ENCODE measurements at regions not wholly inside any gene's neighbourhood (a gene's known extent, or its start where the extent isn't known, plus 50 kb on each side); places are given as distances from the start of the nearest gene placed in this dataset.

DNA sequence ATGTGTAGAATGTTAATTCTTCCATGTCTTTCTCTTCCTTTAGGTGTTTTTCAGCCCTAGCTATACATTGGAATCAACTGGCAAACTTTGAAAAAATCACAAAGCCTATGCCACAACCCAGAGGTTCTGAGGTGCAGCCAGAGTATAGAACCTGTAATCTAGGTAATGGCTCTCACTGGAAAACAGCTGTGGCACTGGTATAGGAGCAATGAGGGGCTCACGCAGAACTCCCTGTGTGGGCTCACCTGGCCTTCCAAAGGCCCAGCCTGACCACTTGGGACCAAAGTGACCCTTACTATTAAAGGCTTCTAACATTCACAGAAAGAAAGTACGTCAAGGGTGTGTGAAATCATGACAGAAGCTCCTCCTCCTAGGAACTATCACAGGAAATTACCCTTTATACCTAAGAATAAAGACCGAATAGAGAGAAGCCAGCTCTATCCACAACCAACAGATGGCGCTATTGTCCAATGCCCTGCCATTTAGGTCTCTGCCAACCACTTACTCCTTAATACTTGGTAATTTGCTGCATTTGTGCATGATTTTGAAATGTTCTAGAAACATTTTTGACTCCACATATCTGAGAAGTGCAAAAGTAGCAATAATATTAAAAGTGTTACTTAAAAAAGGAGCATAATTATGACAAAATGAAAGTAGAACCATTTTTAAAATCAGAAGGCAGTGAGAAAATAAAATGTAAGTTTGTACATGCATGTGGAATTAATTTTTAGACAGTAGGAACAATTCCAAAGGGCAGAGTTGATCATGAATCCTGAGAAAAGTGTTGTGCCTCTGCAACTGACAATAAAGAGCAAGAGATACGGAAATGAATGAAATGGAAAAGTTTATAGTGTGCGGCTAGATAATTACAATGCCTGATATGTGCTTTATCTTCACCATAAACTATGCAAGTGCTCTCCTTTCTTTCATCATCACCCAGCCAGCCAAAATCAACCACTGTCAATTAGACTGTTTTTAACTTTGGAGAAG is 93.1 kb upstream of the HAO2 start:
- TF ChIP-seq RAD21 (IDR thresholded peaks at IDR 0.05; ENCODE audit: low read depth), result peak; percentile 74
- TF ChIP-seq, protein P1, sequence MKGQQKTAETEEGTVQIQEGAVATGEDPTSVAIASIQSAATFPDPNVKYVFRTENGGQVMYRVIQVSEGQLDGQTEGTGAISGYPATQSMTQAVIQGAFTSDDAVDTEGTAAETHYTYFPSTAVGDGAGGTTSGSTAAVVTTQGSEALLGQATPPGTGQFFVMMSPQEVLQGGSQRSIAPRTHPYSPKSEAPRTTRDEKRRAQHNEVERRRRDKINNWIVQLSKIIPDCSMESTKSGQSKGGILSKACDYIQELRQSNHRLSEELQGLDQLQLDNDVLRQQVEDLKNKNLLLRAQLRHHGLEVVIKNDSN (IDR thresholded peaks at IDR 0.05), result no peak
- no peak for TF ChIP-seq EP300 (IDR thresholded peaks at IDR 0.05; ENCODE audit: borderline replicate concordance)
- no peak for TF ChIP-seq ZBTB7A (IDR thresholded peaks at IDR 0.05; ENCODE audit: low read depth)
- TF ChIP-seq, protein P2, sequence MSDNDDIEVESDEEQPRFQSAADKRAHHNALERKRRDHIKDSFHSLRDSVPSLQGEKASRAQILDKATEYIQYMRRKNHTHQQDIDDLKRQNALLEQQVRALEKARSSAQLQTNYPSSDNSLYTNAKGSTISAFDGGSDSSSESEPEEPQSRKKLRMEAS (IDR thresholded peaks at IDR 0.05), result no peak

DNA sequence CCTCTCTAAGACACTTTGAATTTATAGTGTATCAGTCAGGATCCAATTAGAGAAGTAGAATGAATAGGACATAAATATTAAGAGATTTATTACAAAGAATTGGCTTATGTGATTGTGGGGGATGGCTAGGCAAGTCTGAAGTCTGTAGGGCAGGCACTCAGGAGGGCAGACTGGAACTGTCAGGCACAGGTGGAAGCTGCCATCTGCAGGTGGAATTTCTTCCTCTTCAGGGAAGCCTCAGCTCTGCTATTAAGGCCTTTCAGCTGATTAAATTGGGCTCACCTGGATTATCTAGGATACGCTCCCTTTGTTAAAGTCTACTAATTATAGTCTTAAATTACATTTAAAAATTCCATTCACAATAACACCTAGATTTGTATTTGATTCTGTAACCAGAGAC is 92.0 kb upstream of the HAO2 start:
- peak; percentile 73 for TF ChIP-seq RAD21 (IDR thresholded peaks at IDR 0.05; ENCODE audit: low read depth)
- no peak for TF ChIP-seq EP300 (IDR thresholded peaks at IDR 0.05; ENCODE audit: borderline replicate concordance)
- TF ChIP-seq, protein P2 (IDR thresholded peaks at IDR 0.05), result no peak
- no peak for TF ChIP-seq EGR1 (IDR thresholded peaks at IDR 0.05)
- no peak for TF ChIP-seq YY1 (IDR thresholded peaks at IDR 0.05; ENCODE audit: low read depth)
- TF ChIP-seq ZBTB7A (IDR thresholded peaks at IDR 0.05; ENCODE audit: low read depth), result no peak
- TF ChIP-seq, protein P3, sequence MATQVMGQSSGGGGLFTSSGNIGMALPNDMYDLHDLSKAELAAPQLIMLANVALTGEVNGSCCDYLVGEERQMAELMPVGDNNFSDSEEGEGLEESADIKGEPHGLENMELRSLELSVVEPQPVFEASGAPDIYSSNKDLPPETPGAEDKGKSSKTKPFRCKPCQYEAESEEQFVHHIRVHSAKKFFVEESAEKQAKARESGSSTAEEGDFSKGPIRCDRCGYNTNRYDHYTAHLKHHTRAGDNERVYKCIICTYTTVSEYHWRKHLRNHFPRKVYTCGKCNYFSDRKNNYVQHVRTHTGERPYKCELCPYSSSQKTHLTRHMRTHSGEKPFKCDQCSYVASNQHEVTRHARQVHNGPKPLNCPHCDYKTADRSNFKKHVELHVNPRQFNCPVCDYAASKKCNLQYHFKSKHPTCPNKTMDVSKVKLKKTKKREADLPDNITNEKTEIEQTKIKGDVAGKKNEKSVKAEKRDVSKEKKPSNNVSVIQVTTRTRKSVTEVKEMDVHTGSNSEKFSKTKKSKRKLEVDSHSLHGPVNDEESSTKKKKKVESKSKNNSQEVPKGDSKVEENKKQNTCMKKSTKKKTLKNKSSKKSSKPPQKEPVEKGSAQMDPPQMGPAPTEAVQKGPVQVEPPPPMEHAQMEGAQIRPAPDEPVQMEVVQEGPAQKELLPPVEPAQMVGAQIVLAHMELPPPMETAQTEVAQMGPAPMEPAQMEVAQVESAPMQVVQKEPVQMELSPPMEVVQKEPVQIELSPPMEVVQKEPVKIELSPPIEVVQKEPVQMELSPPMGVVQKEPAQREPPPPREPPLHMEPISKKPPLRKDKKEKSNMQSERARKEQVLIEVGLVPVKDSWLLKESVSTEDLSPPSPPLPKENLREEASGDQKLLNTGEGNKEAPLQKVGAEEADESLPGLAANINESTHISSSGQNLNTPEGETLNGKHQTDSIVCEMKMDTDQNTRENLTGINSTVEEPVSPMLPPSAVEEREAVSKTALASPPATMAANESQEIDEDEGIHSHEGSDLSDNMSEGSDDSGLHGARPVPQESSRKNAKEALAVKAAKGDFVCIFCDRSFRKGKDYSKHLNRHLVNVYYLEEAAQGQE (IDR thresholded peaks at IDR 0.05; ENCODE audit: low read depth), result no peak

DNA sequence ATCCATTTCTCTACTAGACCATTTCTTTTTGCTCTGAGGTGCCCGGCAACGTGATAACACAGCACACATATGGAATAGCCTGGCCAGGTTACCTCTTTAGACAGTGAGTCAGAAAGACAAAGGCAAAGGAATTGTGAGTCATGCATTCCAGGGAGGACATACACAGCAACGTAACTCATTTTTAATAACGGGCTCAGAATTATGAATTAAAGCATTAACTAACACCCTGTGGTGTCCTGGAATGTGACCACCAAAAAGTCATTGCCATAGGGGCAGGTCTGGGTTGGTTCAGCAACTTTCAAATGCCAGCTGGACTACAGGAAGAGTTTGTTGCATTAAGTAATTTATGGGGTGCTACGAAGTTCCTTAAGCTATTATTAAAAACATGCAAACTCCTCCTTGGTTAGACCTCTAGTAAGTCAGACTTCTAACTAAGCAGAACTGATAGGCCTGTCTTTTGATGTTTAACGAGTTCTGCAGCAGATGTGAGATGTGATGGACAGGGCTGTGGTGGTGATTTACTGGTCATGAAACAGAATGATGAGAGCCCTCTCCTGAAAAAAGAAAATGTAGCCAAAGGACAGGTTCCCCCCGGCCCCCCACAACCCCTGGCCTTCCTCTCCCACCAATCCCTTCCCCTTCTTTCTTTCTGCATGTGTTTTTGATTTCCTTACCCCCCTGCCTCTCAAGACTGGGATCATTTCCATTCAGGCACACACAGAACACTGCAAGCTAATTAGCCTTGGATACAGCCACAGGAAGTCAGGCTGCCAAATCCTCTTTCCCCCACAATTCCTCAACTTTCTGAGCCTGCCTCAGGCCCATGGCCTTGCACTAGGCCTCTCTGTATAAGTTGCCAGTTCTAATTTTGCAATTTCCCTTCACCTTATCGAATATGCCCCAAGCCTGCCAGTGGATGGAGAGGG is 88.9 kb upstream of the HAO2 start:
- no peak for TF ChIP-seq RAD21 (IDR thresholded peaks at IDR 0.05; ENCODE audit: low read depth)
- no peak for TF ChIP-seq YY1 (IDR thresholded peaks at IDR 0.05; ENCODE audit: low read depth)
- TF ChIP-seq TCF12 (IDR thresholded peaks at IDR 0.05; ENCODE audit: low read depth), result peak; percentile 79
- TF ChIP-seq FOXM1 (IDR thresholded peaks at IDR 0.05; ENCODE audit: borderline replicate concordance, low read depth), result peak; percentile 46; the same call in 1 of the 2 replicates
- TF ChIP-seq, protein P1 (IDR thresholded peaks at IDR 0.05), result no peak
- TF ChIP-seq NFIC (IDR thresholded peaks at IDR 0.05), result peak; percentile 48; the same call in 1 of the 2 replicates
- TF ChIP-seq EP300 (IDR thresholded peaks at IDR 0.05; ENCODE audit: borderline replicate concordance), result peak; percentile 78
- peak; percentile 92 for TF ChIP-seq TEAD4 (IDR thresholded peaks at IDR 0.05)
- TF ChIP-seq, protein P2 (IDR thresholded peaks at IDR 0.05), result no peak
- no peak for TF ChIP-seq CEBPB (IDR thresholded peaks at IDR 0.05)
- no peak for TF ChIP-seq CREB1 (IDR thresholded peaks at IDR 0.05; ENCODE audit: low read depth)

DNA sequence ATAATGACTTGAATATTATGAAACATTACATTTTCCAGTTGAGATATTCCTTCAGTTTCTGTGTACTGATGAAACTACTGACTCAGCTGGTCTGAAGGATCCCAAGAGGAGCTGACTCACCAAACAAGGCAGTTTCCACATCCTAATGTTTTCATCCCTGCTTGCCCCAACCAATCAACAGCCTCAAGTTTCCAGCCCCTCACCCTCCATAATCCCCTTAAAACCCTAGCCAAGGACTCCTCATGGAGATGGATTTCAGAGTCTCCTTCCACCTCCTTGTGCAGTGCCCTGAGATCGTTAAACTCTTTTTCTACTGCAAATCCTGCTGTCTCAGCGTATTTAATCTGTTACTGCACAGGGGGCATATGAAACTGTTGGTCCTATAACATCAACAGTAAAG is 83.1 kb upstream of the HAO2 start:
- no peak for TF ChIP-seq TCF12 (IDR thresholded peaks at IDR 0.05; ENCODE audit: low read depth)

DNA sequence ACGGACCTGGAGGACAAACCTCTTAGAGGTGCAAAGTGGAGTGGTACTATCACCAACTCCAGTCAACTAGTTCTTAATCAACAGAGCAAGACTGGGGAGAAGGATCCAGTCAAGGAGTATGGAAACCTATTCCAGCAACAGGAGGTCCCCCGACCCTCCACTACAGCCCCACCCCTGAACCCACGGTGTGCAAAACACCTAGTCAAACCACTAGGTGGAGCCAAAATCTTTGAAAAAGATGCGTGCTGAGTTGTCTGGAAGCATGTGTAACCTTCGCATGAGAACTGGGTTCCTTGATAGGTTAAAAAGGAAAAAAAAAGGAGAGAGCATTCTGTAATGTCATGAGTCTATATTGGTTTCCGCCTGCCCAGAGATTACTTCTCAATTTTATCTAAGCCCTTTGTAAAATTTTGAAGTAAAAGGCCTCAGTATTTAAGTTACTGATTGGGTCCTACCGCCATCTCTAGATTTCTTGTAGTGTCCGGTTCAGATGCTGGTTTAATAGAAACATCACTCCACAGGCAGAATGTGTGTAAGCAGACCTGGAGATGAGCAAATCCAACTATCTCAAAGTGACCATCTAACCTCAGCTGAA is 81.9 kb upstream of the HAO2 start:
- peak; percentile 79 for TF ChIP-seq RAD21 (IDR thresholded peaks at IDR 0.05; ENCODE audit: low read depth)
- no peak for TF ChIP-seq EGR1 (IDR thresholded peaks at IDR 0.05)

DNA sequence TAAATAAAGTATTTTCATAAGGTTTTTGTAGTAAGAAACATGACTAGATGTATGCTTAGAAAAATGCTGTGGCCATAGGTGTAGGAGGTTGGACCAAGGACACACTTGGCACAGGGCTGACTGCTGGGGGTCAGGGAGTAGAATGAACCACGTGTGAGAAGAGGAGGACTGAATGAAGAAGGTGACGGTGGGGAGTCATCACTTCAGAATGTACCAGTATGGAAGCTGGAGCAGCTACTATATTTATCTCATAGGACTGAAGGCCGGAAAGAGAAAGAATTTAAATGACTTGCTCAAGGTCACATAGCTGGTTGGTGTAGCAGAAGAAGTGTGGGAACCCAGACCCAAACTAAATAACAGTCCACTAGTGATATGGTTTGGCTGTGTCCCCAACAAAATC is 79.8 kb upstream of the HAO2 start:
- TF ChIP-seq EP300 (IDR thresholded peaks at IDR 0.05; ENCODE audit: borderline replicate concordance), result no peak
- TF ChIP-seq CREB1 (IDR thresholded peaks at IDR 0.05; ENCODE audit: low read depth), result no peak
- no peak for TF ChIP-seq RAD21 (IDR thresholded peaks at IDR 0.05; ENCODE audit: low read depth)
- TF ChIP-seq EGR1 (IDR thresholded peaks at IDR 0.05), result no peak
- TF ChIP-seq, protein P1 (IDR thresholded peaks at IDR 0.05), result no peak
- TF ChIP-seq, protein P3 (IDR thresholded peaks at IDR 0.05; ENCODE audit: low read depth), result no peak
- no peak for TF ChIP-seq YY1 (IDR thresholded peaks at IDR 0.05; ENCODE audit: low read depth)
- no peak for TF ChIP-seq TAF1 (IDR thresholded peaks at IDR 0.05; ENCODE audit: low read depth)
- no peak for TF ChIP-seq NFIC (IDR thresholded peaks at IDR 0.05)
- TF ChIP-seq FOXM1 (IDR thresholded peaks at IDR 0.05; ENCODE audit: borderline replicate concordance, low read depth), result no peak
- TF ChIP-seq CEBPB (IDR thresholded peaks at IDR 0.05), result no peak
- no peak for TF ChIP-seq ZBTB7A (IDR thresholded peaks at IDR 0.05; ENCODE audit: low read depth)
- TF ChIP-seq TCF12 (IDR thresholded peaks at IDR 0.05; ENCODE audit: low read depth), result no peak

Measured in Ishikawa (cell line).